ENCODE measurements at regions not wholly inside any gene's neighbourhood (a gene's known extent, or its start where the extent isn't known, plus 50 kb on each side); places are given as distances from the start of the nearest gene placed in this dataset.

- no TSS peak for BruUV-seq (replicated peaks)
- no peaks in the 10 kb centered on the region for H3K27me3 ChIP-seq (replicated peaks; ENCODE audit: insufficient read depth, low read depth, low read length, poor library complexity)
- no peaks in the 10 kb centered on the region for H3K9me3 ChIP-seq (ENCODE audit: low read depth, low read length, poor library complexity, severe bottlenecking)
- DNase-seq (ENCODE audit: low spot score), result no peak
- H3K36me3 ChIP-seq (ENCODE audit: insufficient read depth, low read length, poor library complexity, severe bottlenecking), result no peaks in the 10 kb centered on the region
- POLR2A ChIA-PET (ENCODE audit: low non-redundant PET), result no interaction called here
- CTCF ChIA-PET, result no interaction called here
- TF ChIP-seq EZH2 (IDR thresholded peaks at IDR 0.05; ENCODE audit: borderline replicate concordance, low read depth, low read length, poor library complexity, severe bottlenecking), result no peak
- TF ChIP-seq CTCF (conservative IDR thresholded peaks at IDR 0.05; ENCODE audit: low read depth, low read length), result no peak
- intact Hi-C loops (cut with micrococcal nuclease; ENCODE audit: unreplicated experiment), result no loop called here
- no peaks in the 10 kb centered on the region for H3K4me1 ChIP-seq (ENCODE audit: insufficient read depth, low read length, poor library complexity, severe bottlenecking)
- no peak overlapping the region for H3K27ac ChIP-seq (ENCODE audit: low read depth, low read length, poor library complexity, severe bottlenecking)
- H3K4me3 ChIP-seq (ENCODE audit: low read depth, low read length, poor library complexity, severe bottlenecking), result no peak overlapping the region
Observed at GRCh38 chr12:91309450-91309849, 126.8 kb upstream of the DCN start.

GRCh38 chr12:91307957-91308670 lies 125.5 kb upstream of the DCN start:
- H3K4me3 ChIP-seq (ENCODE audit: low read depth, low read length, poor library complexity, severe bottlenecking), result no peak overlapping the region
- intact Hi-C loops (cut with micrococcal nuclease; ENCODE audit: unreplicated experiment), result no loop called here
- DNase-seq (ENCODE audit: low spot score), result no peak
- TF ChIP-seq EZH2 (IDR thresholded peaks at IDR 0.05; ENCODE audit: borderline replicate concordance, low read depth, low read length, poor library complexity, severe bottlenecking) (no peak), CTCF (conservative IDR thresholded peaks at IDR 0.05; ENCODE audit: low read depth, low read length) (no peak)
- no peaks in the 10 kb centered on the region for H3K9me3 ChIP-seq (ENCODE audit: low read depth, low read length, poor library complexity, severe bottlenecking)
- H3K27ac ChIP-seq (ENCODE audit: low read depth, low read length, poor library complexity, severe bottlenecking), result no peak overlapping the region
- H3K27me3 ChIP-seq (replicated peaks; ENCODE audit: insufficient read depth, low read depth, low read length, poor library complexity), result no peaks in the 10 kb centered on the region
- ChIA-PET POLR2A (ENCODE audit: low non-redundant PET) (no interaction called here), CTCF (no interaction called here)
- H3K4me1 ChIP-seq (ENCODE audit: insufficient read depth, low read length, poor library complexity, severe bottlenecking), result no peaks in the 10 kb centered on the region
- no TSS peak for BruUV-seq (replicated peaks)
- no peaks in the 10 kb centered on the region for H3K36me3 ChIP-seq (ENCODE audit: insufficient read depth, low read length, poor library complexity, severe bottlenecking)

GRCh38 chr12:91290354-91290753 lies 107.7 kb upstream of the DCN start:
- Histone ChIP-seq H3K9me3 (ENCODE audit: low read depth, low read length, poor library complexity, severe bottlenecking) (no peaks in the 10 kb centered on the region), H3K4me3 (ENCODE audit: low read depth, low read length, poor library complexity, severe bottlenecking) (no peak overlapping the region), H3K4me1 (ENCODE audit: insufficient read depth, low read length, poor library complexity, severe bottlenecking) (no peaks in the 10 kb centered on the region), H3K27ac (ENCODE audit: low read depth, low read length, poor library complexity, severe bottlenecking) (no peak overlapping the region), H3K36me3 (ENCODE audit: insufficient read depth, low read length, poor library complexity, severe bottlenecking) (no peaks in the 10 kb centered on the region), H3K27me3 (replicated peaks; ENCODE audit: insufficient read depth, low read depth, low read length, poor library complexity) (no peaks in the 10 kb centered on the region)
- BruUV-seq (replicated peaks), result no TSS peak
- DNase-seq (ENCODE audit: low spot score), result no peak
- intact Hi-C loops (cut with micrococcal nuclease; ENCODE audit: unreplicated experiment), result no loop called here
- ChIA-PET POLR2A (ENCODE audit: low non-redundant PET) (no interaction called here), CTCF (no interaction called here)
- TF ChIP-seq EZH2 (IDR thresholded peaks at IDR 0.05; ENCODE audit: borderline replicate concordance, low read depth, low read length, poor library complexity, severe bottlenecking) (no peak), CTCF (conservative IDR thresholded peaks at IDR 0.05; ENCODE audit: low read depth, low read length) (no peak)

Data from A673 (cell line).